B cell (primary cell): ENCODE measurements at regions not wholly inside any gene's neighbourhood (a gene's known extent, or its start where the extent isn't known, plus 50 kb on each side); places are given as distances from the start of the nearest gene placed in this dataset.

Experiments used
- CTCF ChIP-seq: fragments of 200-600 bp; IDR thresholded peaks from one replicate; pipeline ENCODE4 v1.8.0; 2022; ENCODE audit warnings: antibody characterized with exemption, mild to moderate bottlenecking
- EZH2 ChIP-seq: IDR thresholded peaks from 2 replicates; pipeline ENCODE4 v1.6.1; 2012; ENCODE audit warnings: borderline replicate concordance, low read depth, mild to moderate bottlenecking, moderate library complexity, low read length; ENCODE audit not compliant: insufficient read depth, poor library complexity, severe bottlenecking

DNA sequence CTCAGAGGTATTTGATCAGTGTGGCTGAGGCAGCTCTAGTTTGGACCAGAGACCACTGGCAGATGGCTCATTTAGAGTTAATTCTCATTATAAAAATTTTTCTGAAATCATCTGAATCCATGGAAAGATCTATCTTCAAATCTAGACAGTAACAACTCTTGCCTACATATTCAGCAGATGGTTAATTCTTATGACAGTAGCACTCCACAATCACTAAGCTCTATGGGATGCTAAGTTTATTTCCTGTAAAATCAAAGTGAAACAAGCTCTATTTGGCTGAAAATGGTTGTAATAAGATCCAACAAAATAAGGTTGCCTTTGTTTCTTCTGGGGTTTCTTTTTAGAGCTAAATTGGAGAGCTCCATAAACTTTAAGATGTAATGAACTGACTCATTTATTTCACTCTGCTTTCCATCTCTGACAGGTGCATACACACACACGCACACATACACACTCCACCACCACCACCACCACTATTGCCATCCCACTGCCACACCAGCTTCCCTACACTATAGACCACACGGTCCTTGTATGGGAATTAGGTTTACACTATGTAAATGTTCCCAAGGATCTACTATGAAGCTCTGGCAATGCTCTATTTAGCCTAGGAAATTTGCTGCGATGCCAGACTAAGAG, 293.1 kb downstream of the RPAP3 start:
- no peak for TF ChIP-seq CTCF
- TF ChIP-seq EZH2, result no peak
